Inflammatory macrophage (primary cell): ENCODE measurements at regions not wholly inside any gene's neighbourhood (a gene's known extent, or its start where the extent isn't known, plus 50 kb on each side); places are given as distances from the start of the nearest gene placed in this dataset.
A peak's percentile ranks its signal among the peaks of the same experiment; 100 is the strongest.

Source experiments
- DNase-seq, 2 donors: peaks; one replicate each; pipeline ENCODE4 v3.0.0-alpha.2; 2020 to 2022

GRCh38 chr18:10009321-10010144 lies 95.7 kb downstream of the VAPA start:
- DNase-seq = no peak

DNA sequence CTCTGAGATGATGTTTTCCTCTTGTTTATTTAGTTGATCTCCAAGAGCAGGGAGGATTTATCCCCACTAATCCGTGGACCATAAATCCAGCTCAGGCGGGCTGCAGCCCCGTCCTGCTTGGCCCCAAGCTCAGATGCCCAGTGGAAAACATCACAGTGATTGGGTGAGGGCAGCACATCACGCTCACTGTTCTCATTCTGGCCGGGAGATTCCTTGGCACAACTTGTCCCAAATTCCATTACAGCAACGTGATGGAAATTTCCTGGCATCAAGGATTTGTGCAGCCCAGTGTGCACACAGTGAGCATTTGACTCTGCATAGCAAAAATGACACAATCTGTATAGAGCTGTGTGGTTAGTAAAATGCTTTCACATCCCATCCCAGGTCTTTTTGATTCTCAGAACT lies 96.8 kb downstream of the VAPA start:
- no peak for DNase-seq

GRCh38 chr18:10011061-10011460 lies 97.2 kb downstream of the VAPA start:
- no peak for DNase-seq

DNA sequence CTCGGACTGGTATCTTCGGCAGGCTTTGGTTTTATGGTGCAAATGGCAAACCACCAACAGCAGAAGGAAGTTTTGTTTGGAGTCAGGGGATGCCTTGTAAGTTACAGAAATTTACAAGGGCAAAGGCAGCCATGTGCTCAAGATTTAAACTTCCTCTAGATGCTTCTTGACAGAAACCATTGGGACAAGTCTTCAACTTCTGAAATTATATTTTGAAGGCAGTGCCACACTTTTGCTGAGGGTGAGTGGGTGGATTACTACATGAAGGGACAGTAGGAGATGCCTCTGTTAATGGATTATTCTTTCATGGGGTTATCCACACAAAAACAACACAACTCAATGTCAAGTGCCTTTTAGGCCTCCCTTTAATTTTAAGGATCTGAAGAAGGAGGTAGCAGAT lies 97.9 kb downstream of the VAPA start:
- peak; percentile 59 to 63 for DNase-seq

- DNase-seq = no peak
Observed at GRCh38 chr18:10012526-10012925, 98.7 kb downstream of the VAPA start.

DNA sequence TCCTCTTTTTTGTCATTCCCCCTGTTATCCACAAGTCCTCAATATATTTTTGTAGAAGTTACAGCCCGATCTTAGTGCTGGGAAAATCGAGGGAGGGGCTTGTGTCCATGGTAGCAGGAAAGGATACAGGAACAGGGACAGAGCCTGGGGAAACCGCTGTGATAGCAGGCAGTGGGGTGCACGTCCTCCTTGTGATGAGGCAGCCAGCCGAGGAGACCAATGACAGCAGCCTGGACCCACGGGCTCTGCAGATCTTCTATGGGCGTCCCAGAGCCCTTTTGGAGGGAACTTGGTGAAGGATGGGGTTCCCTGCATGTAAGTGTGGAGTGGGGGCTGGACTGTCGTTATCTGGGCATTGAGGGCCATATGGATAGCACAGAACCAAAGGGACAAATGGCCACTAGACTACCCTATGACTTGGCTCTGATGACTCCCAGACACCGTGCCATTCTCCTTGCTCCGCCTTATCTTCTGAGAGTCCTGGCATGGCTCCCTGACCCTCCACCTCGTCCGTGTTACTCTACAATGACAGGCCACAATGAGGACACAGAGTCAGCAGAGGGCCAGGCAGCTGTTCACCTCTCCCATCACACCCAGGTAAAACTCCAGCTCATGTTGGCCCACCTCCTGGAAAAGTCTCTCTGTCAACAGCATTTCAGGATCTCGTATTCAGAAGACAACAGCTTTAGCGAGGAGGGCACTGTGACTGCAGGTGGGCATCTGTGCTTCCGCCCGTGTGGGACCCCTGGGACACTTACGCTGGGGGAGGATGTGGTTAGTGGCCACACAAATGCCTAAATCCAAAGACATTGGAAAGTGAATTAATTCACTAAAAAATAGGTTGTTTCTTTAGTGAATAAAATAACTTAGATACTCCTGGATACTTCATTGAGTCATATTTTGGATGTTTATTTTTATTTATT lies 100.1 kb downstream of the VAPA start:
- DNase-seq = no peak

- DNase-seq = no peak
Observed at GRCh38 chr18:10015288-10015701, 101.5 kb downstream of the VAPA start.

- peak; percentile 22 to 81 for DNase-seq
Observed at GRCh38 chr18:10015941-10016819, 102.4 kb downstream of the VAPA start.

- DNase-seq = no peak
Observed at GRCh38 chr18:10017043-10017442, 103.2 kb downstream of the VAPA start.

DNA sequence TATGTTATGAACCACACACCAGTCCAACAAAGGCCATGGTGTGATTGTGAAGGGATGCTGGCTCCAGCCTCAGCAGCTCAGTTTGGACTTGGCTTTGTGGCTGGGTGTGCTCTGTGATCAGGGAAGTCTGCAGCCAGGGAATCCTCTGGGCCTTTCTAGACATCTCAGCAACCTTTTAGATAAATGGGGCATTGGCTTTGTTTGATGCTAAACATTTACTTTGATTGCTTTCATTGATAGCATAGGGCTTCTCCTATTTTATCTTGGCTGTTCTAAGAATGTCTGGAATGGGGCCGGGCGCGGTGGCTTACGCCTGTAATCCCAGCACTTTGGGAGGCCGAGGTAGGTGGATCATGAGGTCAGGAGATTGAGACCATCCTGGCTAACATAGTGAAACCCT lies 104.5 kb downstream of the VAPA start:
- DNase-seq = no peak

DNA sequence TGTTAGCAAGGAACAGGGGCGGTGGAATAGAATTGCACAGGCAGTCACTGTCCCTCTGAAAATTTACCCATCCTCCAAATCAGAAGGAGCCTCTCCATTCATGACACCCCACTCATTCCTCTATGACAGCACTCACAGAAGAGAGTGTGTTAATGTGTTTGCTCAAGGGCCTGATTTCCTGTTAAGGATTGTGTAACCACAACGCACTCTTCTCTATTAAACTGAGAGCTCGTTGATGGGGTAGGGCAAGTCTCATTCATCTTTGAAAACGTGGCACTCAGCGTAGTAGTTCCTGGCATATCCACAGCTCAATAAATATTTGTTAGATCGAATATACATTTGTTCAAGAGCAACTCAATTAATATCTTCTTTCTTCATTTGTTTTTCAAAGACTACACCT lies 106.4 kb downstream of the VAPA start:
- peak; percentile 75 to 87 for DNase-seq

- no peak for DNase-seq
Observed at GRCh38 chr18:10022365-10022764, 108.5 kb downstream of the VAPA start.

DNA sequence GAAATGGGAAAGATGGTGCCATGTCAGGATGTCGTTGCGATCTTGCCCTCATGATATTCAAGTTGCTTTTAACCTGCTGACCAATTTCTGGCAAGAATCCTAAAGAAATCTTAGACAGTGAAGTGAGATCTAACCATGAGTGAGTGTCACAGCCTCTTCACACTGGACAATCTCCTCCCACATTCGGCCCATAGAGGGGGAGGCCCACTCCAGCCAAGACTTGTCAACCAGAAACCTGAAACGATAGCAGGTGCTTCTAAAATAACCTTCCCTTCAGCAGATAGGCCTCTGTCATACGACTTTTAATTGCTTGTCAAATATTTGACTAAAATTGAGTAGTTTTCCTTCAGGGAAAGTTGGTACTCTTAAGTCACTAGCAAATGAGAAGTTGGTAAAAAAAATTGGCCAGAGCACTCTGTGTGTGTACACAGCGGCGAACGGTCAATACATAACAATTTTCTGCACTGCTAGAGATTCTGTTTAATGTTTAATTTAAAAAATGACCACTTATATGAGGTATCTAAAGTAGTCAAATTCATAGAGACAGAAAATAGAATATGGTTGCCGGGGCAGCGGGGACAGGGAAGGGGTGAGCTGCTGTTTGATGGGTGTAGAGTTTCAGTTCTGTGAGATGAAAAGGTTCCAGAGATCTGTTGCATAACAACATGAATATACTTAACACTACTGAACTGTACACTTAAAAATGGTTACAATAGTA lies 110.2 kb downstream of the VAPA start:
- DNase-seq = no peak

DNA sequence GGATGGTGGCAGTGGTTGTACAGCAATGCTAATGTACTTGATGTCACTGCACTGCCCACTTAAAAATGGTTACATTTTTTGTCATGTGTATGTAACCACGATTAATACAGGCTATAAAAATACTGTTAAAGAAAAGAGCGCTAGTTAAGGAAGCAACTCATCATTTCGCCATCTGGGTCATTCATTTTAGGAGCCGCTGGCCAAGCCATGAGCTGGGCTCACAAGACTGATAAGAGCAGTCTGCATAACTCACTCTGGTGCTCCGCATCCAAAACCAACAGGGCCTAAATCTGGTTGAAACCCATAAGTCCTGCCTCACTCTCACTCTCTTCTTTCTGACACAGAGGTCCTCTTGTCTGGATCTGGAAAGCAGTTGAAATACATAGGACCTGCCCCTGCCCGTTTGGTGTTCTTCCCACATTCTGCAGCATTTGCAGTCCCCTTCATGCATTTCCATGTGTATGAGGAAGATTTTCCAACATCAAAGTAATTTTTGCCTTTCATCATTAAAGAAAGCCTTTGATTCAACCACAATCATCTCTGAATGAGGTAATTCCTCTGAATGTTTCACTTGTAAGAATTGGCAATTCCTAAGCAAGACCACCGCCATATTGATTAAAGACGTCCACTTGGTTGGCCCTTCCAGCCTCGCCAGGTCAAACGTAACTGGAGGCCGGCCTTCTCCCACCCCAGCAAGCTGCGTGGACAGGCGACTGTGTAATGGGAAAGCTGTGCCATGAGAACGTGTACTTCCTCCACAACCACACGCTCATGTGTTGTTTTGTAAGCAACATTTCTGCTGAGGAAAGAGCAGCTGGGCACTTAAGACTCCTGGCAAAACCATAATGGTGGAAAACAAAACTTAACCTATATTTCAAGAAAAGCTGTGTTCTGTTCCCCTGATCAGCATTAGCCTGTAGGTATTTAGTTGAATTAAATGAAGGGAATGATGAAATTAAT lies 112.2 kb downstream of the VAPA start:
- peak; percentile 47 to 70 for DNase-seq

GRCh38 chr18:10027031-10027430 lies 113.2 kb downstream of the VAPA start:
- no peak for DNase-seq

DNA sequence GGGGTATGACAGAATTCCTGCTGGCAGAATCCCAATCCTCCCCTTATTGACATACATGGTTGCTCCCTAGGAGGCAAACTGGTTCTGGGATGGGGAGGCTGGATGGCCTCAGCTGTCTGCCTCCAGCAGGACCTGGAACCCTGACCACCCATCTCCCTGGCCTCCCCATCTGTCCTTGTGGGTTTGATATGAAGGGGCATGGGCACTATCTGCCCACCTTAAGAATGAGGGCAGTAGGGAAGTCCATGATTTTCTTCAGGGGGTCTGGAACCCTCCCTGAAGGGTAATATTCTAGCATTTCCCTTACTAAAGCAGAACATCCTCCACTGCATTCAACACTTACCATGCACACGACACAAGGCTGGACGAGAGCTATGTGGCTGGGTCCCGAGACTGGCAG lies 113.6 kb downstream of the VAPA start:
- DNase-seq = no peak

- DNase-seq = no peak
Observed at GRCh38 chr18:10029711-10030110, 115.9 kb downstream of the VAPA start.

GRCh38 chr18:10030816-10031541 lies 117.2 kb downstream of the VAPA start:
- DNase-seq = no peak

DNA sequence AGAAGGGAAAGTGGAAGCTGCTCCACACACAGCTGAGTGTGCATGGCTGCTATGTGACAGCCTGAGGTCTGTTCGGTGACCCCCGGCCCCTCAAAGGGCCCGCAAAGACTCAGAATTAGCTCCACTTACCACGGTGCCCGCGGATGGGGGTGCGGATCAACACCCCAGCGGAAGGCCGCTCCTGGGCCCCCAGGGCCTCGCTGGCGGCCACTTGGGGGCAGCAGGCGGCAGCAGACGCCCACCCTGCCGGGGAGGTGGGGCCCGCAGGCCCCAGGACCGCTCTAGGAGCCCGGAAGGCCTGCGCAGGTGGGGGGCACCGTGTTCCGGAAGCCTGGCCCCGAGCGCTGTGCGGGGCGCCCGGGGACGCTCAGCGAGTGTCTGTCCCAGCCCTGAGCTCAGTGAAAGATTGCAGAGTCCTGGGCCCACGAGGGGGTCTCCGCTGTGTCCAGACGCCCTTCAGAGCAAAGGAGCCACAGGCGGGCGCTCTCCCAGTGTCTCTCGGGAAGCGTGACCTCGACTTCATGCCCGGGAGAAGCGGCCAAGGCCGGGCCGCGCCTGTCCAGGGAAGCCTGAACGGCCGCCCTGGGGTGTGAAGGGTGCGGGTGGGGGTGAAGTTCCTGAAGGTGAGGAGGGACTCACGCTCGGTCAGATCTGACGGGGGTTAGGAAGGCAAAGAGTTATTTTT lies 118.7 kb downstream of the VAPA start:
- DNase-seq = peak in 1 of 2 donors; percentile 40
